Osteoblast (primary cell): ENCODE measurements at regions not wholly inside any gene's neighbourhood (a gene's known extent, or its start where the extent isn't known, plus 50 kb on each side); places are given as distances from the start of the nearest gene placed in this dataset.

Experiments
- DNase-seq: peaks from one replicate; pipeline ENCODE4 v3.0.0; 2011; ENCODE audit warnings: low spot score, mixed read lengths; ENCODE audit not compliant: insufficient read length; ENCODE audit errors: missing footprints
- H2AFZ ChIP-seq: 2 replicates; pipeline ENCODE4 v1.6.0; 2011; ENCODE audit warnings: mild to moderate bottlenecking, low read length
- H3K27ac ChIP-seq: 2 replicates; pipeline ENCODE4 v1.5.1; 2011; ENCODE audit warnings: mild to moderate bottlenecking, low read depth, low read length, moderate library complexity
- H3K27me3 ChIP-seq: 2 replicates; pipeline ENCODE4 v1.6.0; 2012; ENCODE audit warnings: mild to moderate bottlenecking, control low read depth, inconsistent platforms, low read length, moderate library complexity; ENCODE audit not compliant: insufficient read depth
- H3K36me3 ChIP-seq: 2 replicates; pipeline ENCODE4 v1.5.1; 2011; ENCODE audit warnings: mild to moderate bottlenecking, low read length, control low read depth, moderate library complexity; ENCODE audit not compliant: insufficient read depth
- H3K4me1 ChIP-seq: 2 replicates; pipeline ENCODE4 v1.5.1; 2011; ENCODE audit warnings: mild to moderate bottlenecking, low read length, control low read depth, moderate library complexity; ENCODE audit not compliant: insufficient read depth
- H3K4me2 ChIP-seq: 2 replicates; pipeline ENCODE4 v1.6.0; 2011; ENCODE audit warnings: mild to moderate bottlenecking, low read length; ENCODE audit not compliant: insufficient read depth
- H3K4me3 ChIP-seq: fragments of 200-600 bp; sonication (generic); 3 replicates; pipeline ENCODE4 v1.5.1; 2012; ENCODE audit warnings: mild to moderate bottlenecking, low read length, inconsistent platforms; ENCODE audit not compliant: insufficient read depth
- H3K79me2 ChIP-seq: 2 replicates; pipeline ENCODE4 v1.6.0; 2012; ENCODE audit warnings: mild to moderate bottlenecking, low read length, control low read depth, inconsistent platforms; ENCODE audit not compliant: insufficient read depth
- H3K9me3 ChIP-seq: 2 replicates; pipeline ENCODE4 v1.5.1; 2011; ENCODE audit warnings: low read depth, low read length, control low read depth
- H4K20me1 ChIP-seq: 2 replicates; pipeline ENCODE4 v1.6.0; 2012; ENCODE audit warnings: mild to moderate bottlenecking, low read length, control low read depth; ENCODE audit not compliant: insufficient read depth
- TF ChIP-seq, protein P1 (sequence below): IDR thresholded peaks from 2 replicates; pipeline ENCODE4 v1.5.1; 2011; ENCODE audit warnings: mild to moderate bottlenecking, low read depth, low read length, moderate library complexity; ENCODE audit errors: extremely low read depth

DNA sequence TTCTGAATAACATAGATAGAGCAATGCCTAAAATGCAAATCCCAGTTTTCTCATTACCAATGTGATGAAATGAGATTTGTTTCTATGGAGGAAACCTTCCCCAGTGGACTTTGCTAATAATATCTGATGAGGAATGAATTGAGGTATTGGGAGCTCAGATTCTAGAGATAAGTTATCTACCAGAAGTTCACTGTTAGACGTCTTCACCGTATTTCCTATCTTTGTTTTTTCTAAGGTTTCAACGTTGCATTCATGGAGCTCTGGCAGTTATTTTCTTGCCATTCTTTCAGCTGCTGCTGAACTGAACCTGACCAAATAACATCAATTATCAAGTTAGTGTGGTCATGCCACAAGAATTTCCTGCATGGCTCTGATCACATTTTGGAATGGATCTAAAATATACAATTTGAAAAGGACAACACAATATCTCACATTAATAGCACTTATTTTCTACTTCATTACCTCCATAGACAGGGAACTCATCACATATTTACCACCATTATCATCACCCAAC lies 511.8 kb upstream of the LCORL start:
- H3K9me3 ChIP-seq = no peaks in the 10 kb centered on the region
- no peaks in the 10 kb centered on the region for H3K36me3 ChIP-seq
- no peaks in the 10 kb centered on the region for H3K4me1 ChIP-seq
- no peaks in the 10 kb centered on the region for H3K27me3 ChIP-seq
- no peak overlapping the region for H3K4me2 ChIP-seq
- no peaks in the 10 kb centered on the region for H4K20me1 ChIP-seq
- H2AFZ ChIP-seq = no peak overlapping the region
- no peak overlapping the region for H3K27ac ChIP-seq
- no peak overlapping the region for H3K4me3 ChIP-seq
- no peak for DNase-seq
- TF ChIP-seq, protein P1, sequence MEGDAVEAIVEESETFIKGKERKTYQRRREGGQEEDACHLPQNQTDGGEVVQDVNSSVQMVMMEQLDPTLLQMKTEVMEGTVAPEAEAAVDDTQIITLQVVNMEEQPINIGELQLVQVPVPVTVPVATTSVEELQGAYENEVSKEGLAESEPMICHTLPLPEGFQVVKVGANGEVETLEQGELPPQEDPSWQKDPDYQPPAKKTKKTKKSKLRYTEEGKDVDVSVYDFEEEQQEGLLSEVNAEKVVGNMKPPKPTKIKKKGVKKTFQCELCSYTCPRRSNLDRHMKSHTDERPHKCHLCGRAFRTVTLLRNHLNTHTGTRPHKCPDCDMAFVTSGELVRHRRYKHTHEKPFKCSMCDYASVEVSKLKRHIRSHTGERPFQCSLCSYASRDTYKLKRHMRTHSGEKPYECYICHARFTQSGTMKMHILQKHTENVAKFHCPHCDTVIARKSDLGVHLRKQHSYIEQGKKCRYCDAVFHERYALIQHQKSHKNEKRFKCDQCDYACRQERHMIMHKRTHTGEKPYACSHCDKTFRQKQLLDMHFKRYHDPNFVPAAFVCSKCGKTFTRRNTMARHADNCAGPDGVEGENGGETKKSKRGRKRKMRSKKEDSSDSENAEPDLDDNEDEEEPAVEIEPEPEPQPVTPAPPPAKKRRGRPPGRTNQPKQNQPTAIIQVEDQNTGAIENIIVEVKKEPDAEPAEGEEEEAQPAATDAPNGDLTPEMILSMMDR = no peak
- H3K79me2 ChIP-seq = no peaks in the 10 kb centered on the region

GRCh38 chr4:18531731-18532130 lies 510.2 kb upstream of the LCORL start:
- Histone ChIP-seq H3K36me3 (no peaks in the 10 kb centered on the region), H3K27ac (no peak overlapping the region), H4K20me1 (no peaks in the 10 kb centered on the region), H3K4me3 (no peak overlapping the region), H3K79me2 (no peaks in the 10 kb centered on the region), H3K27me3 (no peaks in the 10 kb centered on the region), H2AFZ (no peak overlapping the region), H3K4me2 (no peak overlapping the region), H3K4me1 (no peaks in the 10 kb centered on the region), H3K9me3 (no peaks in the 10 kb centered on the region)
- TF ChIP-seq, protein P1 = no peak
- no peak for DNase-seq

DNA sequence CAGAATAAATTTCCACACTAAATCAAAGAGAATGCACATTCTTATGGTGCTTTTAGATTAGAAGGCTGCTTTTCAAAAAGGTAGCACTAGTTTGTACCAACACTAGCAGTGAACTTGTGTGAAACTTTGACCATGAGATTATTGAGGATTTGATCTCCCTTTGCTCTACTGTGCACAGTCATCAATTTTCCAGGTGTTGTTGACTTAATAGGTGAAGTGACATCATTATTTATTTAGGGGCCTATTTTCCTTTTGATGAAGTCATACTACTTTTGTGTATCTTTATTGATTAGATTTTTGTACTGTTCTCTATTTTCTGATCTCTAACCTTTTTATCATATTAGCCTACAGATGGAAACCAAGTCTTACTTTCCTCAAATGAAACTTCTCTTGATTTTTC lies 507.9 kb upstream of the LCORL start:
- no peaks in the 10 kb centered on the region for H3K27me3 ChIP-seq
- H3K4me3 ChIP-seq = no peak overlapping the region
- no peaks in the 10 kb centered on the region for H3K36me3 ChIP-seq
- no peak overlapping the region for H3K4me2 ChIP-seq
- H2AFZ ChIP-seq = no peak overlapping the region
- H4K20me1 ChIP-seq = no peaks in the 10 kb centered on the region
- H3K4me1 ChIP-seq = no peaks in the 10 kb centered on the region
- H3K79me2 ChIP-seq = no peaks in the 10 kb centered on the region
- DNase-seq = no peak
- H3K27ac ChIP-seq = no peak overlapping the region
- no peaks in the 10 kb centered on the region for H3K9me3 ChIP-seq
- TF ChIP-seq, protein P1 = no peak

DNA sequence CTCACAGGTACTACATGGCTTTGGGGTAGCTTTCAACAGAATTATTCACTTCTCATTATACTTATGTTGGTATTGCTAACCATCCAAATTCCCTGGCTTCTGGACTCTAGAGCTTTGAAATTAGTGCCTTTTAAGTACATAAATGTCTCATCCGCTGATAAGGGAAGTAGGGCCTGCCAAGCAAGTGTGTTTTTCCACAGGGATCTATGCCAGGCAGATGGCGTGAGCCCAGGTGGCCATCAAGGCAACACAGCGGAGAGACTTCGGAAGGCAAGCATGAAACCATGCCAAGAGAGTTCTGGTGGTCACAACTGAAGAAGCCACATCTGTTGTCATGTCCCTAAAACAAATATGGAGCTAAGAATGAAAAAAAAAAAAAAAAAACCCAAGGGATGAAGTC lies 503.1 kb upstream of the LCORL start:
- H3K4me2 ChIP-seq = no peak overlapping the region
- H3K36me3 ChIP-seq = no peaks in the 10 kb centered on the region
- no peak overlapping the region for H3K27ac ChIP-seq
- H3K9me3 ChIP-seq = no peaks in the 10 kb centered on the region
- TF ChIP-seq, protein P1 = no peak
- no peak overlapping the region for H3K4me3 ChIP-seq
- H4K20me1 ChIP-seq = no peaks in the 10 kb centered on the region
- no peaks in the 10 kb centered on the region for H3K79me2 ChIP-seq
- H2AFZ ChIP-seq = no peak overlapping the region
- no peaks in the 10 kb centered on the region for H3K4me1 ChIP-seq
- no peaks in the 10 kb centered on the region for H3K27me3 ChIP-seq
- no peak for DNase-seq
